GM20000 (cell line): ENCODE measurements at regions not wholly inside any gene's neighbourhood (a gene's known extent, or its start where the extent isn't known, plus 50 kb on each side); places are given as distances from the start of the nearest gene placed in this dataset.

Source experiments
- DNase-seq: peaks from one replicate; pipeline ENCODE4 v3.0.0; 2012; ENCODE audit warnings: low spot score
- CTCF ChIP-seq: IDR thresholded peaks from 2 replicates; pipeline ENCODE4 v1.5.1; 2012; ENCODE audit warnings: mild to moderate bottlenecking, control low read depth; ENCODE audit errors: extremely low read depth, missing control alignments

GRCh38 chr1:2925918-2926317, 95.3 kb upstream of the ACTRT2 start:
- no peak for DNase-seq
- TF ChIP-seq CTCF: no peak

GRCh38 chr1:2926447-2927055, 94.7 kb upstream of the ACTRT2 start:
- TF ChIP-seq CTCF: no peak
- no peak for DNase-seq

- no peak for DNase-seq
- TF ChIP-seq CTCF: no peak
Observed at GRCh38 chr1:2927393-2928360, 93.6 kb upstream of the ACTRT2 start.

- no peak for DNase-seq
Observed at GRCh38 chr1:2928366-2929325, 92.6 kb upstream of the ACTRT2 start.

GRCh38 chr1:2929335-2929734, 91.9 kb upstream of the ACTRT2 start:
- DNase-seq: no peak
- no peak for TF ChIP-seq CTCF

More at GRCh38 chr1:2928366-2929325, 92.6 kb upstream of the ACTRT2 start:
- TF ChIP-seq CTCF: no peak

- no peak for DNase-seq
- TF ChIP-seq CTCF: no peak
Observed at GRCh38 chr1:2930016-2930815, 91.1 kb upstream of the ACTRT2 start.
